ENCODE measurements at regions not wholly inside any gene's neighbourhood (a gene's known extent, or its start where the extent isn't known, plus 50 kb on each side); places are given as distances from the start of the nearest gene placed in this dataset.

DNA sequence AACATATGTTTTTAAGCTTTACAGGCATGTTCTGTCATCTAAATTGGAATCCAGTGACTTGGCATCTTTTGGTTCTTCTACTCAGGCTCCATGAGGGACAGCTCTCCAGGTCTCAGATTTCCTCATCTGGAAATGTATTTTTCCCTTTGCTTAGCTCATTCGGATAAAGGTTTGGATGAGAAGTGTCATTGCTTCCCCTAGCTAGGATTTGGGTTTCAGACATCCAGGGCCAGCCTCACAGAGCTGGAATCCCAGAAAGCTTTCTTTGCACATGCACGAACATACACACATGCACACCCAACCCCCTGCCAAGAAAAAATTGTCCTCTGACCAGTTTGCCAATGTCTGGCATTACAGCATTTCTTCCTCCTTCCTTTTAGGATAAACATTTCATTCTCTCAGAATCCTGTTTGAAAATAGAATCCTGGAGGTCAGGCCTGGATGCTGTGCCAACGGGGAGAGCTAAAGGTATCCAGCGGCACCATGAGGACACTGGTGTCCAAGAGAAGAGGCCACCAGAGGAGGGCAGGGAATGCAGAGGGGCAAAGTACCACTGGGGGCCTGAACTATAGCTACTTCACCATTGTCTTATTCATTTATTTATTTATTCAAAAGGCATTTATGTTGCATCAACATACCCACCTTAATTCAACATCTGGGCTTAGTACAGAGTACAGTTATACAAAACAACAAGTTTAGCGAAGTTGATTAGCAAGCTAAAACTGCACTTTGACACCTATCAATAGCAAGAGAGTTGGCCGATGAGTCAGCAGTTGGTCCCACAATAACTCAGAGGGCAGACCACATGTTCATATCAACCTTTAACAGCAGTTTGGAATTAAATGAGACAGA is 97.9 kb upstream of the ATL2 start:
- TF ChIP-seq, protein P1, sequence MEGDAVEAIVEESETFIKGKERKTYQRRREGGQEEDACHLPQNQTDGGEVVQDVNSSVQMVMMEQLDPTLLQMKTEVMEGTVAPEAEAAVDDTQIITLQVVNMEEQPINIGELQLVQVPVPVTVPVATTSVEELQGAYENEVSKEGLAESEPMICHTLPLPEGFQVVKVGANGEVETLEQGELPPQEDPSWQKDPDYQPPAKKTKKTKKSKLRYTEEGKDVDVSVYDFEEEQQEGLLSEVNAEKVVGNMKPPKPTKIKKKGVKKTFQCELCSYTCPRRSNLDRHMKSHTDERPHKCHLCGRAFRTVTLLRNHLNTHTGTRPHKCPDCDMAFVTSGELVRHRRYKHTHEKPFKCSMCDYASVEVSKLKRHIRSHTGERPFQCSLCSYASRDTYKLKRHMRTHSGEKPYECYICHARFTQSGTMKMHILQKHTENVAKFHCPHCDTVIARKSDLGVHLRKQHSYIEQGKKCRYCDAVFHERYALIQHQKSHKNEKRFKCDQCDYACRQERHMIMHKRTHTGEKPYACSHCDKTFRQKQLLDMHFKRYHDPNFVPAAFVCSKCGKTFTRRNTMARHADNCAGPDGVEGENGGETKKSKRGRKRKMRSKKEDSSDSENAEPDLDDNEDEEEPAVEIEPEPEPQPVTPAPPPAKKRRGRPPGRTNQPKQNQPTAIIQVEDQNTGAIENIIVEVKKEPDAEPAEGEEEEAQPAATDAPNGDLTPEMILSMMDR (IDR thresholded peaks at IDR 0.05; ENCODE audit: insufficient read depth in 1 of 2, low read depth in 1 of 2, low read length in 1 of 2, severe bottlenecking in 1 of 2, unreplicated experiment in 1 of 2) = no peak
- Histone ChIP-seq H3K4me3 (ENCODE audit: low read depth, low read length) (no peak overlapping the region), H3K4me1 (no peaks in the 10 kb centered on the region), H3K36me3 (ENCODE audit: control insufficient read depth, insufficient read depth, low read length) (no peaks in the 10 kb centered on the region), H3K9me3 (peaks cover 1% of the 10 kb centered on the region), H3K27me3 (replicated peaks; ENCODE audit: control insufficient read depth, insufficient read depth, low read length) (no peaks in the 10 kb centered on the region)
- Mint-ChIP-seq H3K36me3 (ENCODE audit: insufficient read depth, unreplicated experiment) (no peaks in the 10 kb centered on the region), H3K27ac (ENCODE audit: unreplicated experiment) (no peak overlapping the region), H3K27me3 (ENCODE audit: insufficient read depth, unreplicated experiment) (no peaks in the 10 kb centered on the region), H3K9me3 (ENCODE audit: unreplicated experiment) (peaks cover 8% of the 10 kb centered on the region), H3K4me1 (ENCODE audit: low read depth, unreplicated experiment) (peaks cover 6% of the 10 kb centered on the region), H3K4me3 (ENCODE audit: unreplicated experiment) (no peak overlapping the region)
- no peak for DNase-seq
- BruUV-seq (replicated peaks) = no TSS peak
- CTCF ChIA-PET = no interaction called here
- POLR2A ChIA-PET = interaction anchor here (0.5 kb wide), 1 partner anchor 484 kb away, joined by 4 read pairs; no protein-coding TSS in a partner anchor
- intact Hi-C loops (cut with micrococcal nuclease; ENCODE audit: unreplicated experiment) = no loop called here

DNA sequence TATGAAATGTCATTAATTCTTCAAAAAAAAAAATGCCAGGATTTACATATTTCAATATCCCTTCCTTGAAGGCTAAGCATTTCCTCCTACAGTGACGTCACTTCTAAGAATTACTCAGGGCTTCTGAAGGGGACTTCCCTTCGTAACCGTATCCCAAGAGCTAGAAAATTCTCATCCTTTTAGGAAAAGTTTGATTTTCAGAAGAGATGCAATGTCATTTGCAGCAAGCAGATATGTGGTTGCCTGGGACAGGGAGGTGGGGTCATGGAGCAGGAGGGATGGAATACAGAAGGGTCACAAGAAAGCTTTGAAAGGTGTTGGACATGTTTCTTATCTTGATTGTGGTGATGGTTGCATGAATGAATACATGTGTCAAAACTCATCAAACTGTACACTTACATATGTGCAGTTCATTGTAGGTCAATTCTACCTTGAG is 97.0 kb upstream of the ATL2 start:
- Histone ChIP-seq H3K36me3 (ENCODE audit: control insufficient read depth, insufficient read depth, low read length) (no peaks in the 10 kb centered on the region), H3K4me1 (no peaks in the 10 kb centered on the region), H3K4me3 (ENCODE audit: low read depth, low read length) (no peak overlapping the region), H3K27me3 (replicated peaks; ENCODE audit: control insufficient read depth, insufficient read depth, low read length) (no peaks in the 10 kb centered on the region), H3K9me3 (no peaks in the 10 kb centered on the region)
- Mint-ChIP-seq H3K4me1 (ENCODE audit: low read depth, unreplicated experiment) (peaks cover 6% of the 10 kb centered on the region), H3K36me3 (ENCODE audit: insufficient read depth, unreplicated experiment) (no peaks in the 10 kb centered on the region), H3K9me3 (ENCODE audit: unreplicated experiment) (no peaks in the 10 kb centered on the region), H3K27ac (ENCODE audit: unreplicated experiment) (no peak overlapping the region), H3K27me3 (ENCODE audit: insufficient read depth, unreplicated experiment) (no peaks in the 10 kb centered on the region), H3K4me3 (ENCODE audit: unreplicated experiment) (no peak overlapping the region)
- CTCF ChIA-PET = no interaction called here
- intact Hi-C loops (cut with micrococcal nuclease; ENCODE audit: unreplicated experiment) = no loop called here
- POLR2A ChIA-PET = interaction anchor here (0.5 kb wide), 1 partner anchor 483 kb away, joined by 4 read pairs; no protein-coding TSS in a partner anchor
- DNase-seq = no peak
- TF ChIP-seq, protein P1 (IDR thresholded peaks at IDR 0.05; ENCODE audit: insufficient read depth in 1 of 2, low read depth in 1 of 2, low read length in 1 of 2, severe bottlenecking in 1 of 2, unreplicated experiment in 1 of 2) = no peak
- no TSS peak for BruUV-seq (replicated peaks)

DNA sequence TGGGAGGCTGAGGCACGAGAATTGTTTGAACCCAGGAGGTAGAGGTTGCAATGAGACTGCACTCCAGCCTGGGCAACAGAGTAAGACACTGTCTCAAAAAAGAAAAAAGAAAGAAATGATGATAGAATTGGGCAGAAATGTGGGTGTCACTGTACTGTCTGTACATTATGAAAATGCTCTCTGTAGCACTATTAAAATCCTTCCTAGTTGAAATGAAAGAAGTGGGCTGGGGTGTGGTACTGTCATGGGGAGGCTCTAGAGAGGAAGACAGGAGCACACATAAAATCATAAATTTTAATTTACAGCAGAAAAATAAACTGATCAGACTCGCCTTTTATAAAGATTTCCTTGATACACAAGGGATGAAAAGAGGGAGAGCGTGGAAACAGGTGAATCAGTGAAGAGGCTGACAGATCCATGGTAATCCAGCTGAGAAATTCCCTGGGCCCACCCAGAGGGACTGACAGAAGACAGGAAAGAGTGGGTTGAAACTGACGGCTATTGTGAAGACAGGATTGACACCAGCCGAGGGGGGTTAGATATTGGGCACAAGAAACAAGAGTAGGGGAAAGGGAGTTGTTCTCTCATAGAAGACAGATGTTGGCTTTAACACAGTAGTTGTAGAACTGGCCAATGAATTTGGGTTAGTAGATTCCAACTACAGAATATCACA is 96.4 kb upstream of the ATL2 start:
- Histone ChIP-seq H3K36me3 (ENCODE audit: control insufficient read depth, insufficient read depth, low read length) (no peaks in the 10 kb centered on the region), H3K9me3 (no peaks in the 10 kb centered on the region), H3K27me3 (replicated peaks; ENCODE audit: control insufficient read depth, insufficient read depth, low read length) (no peaks in the 10 kb centered on the region), H3K4me1 (no peaks in the 10 kb centered on the region), H3K4me3 (ENCODE audit: low read depth, low read length) (no peak overlapping the region)
- H3K27me3 Mint-ChIP-seq (ENCODE audit: insufficient read depth, unreplicated experiment) = no peaks in the 10 kb centered on the region
- POLR2A ChIA-PET = no interaction called here
- H3K4me3 Mint-ChIP-seq (ENCODE audit: unreplicated experiment) = no peak overlapping the region
- peaks cover 6% of the 10 kb centered on the region for H3K4me1 Mint-ChIP-seq (ENCODE audit: low read depth, unreplicated experiment)
- H3K27ac Mint-ChIP-seq (ENCODE audit: unreplicated experiment) = no peak overlapping the region
- H3K9me3 Mint-ChIP-seq (ENCODE audit: unreplicated experiment) = no peaks in the 10 kb centered on the region
- TF ChIP-seq, protein P1 (IDR thresholded peaks at IDR 0.05; ENCODE audit: insufficient read depth in 1 of 2, low read depth in 1 of 2, low read length in 1 of 2, severe bottlenecking in 1 of 2, unreplicated experiment in 1 of 2) = no peak
- H3K36me3 Mint-ChIP-seq (ENCODE audit: insufficient read depth, unreplicated experiment) = no peaks in the 10 kb centered on the region
- no TSS peak for BruUV-seq (replicated peaks)
- CTCF ChIA-PET = no interaction called here
- no peak for DNase-seq
- intact Hi-C loops (cut with micrococcal nuclease; ENCODE audit: unreplicated experiment) = no loop called here

Measured in Caco-2 (cell line).